Chondrocyte (in vitro differentiated cells): ENCODE measurements at regions not wholly inside any gene's neighbourhood (a gene's known extent, or its start where the extent isn't known, plus 50 kb on each side); places are given as distances from the start of the nearest gene placed in this dataset.
A peak's percentile ranks its signal among the peaks of the same experiment; 100 is the strongest.

ENCODE experiments used
- DNase-seq: peaks from one replicate; pipeline ENCODE4 v3.0.0; 2021; ENCODE audit warnings: mixed read lengths, low spot score
- H3K27ac Mint-ChIP-seq: one replicate; pipeline ENCODE4 v1.8.0; 2021; ENCODE audit warnings: mild to moderate bottlenecking, moderate library complexity, mixed read lengths; ENCODE audit not compliant: unreplicated experiment
- H3K27me3 Mint-ChIP-seq: 2 replicates; pipeline ENCODE4 v1.8.0; 2021; ENCODE audit warnings: low read depth, mixed read lengths
- H3K36me3 Mint-ChIP-seq: 2 replicates; pipeline ENCODE4 v1.8.0; 2021; ENCODE audit warnings: low read depth, mixed read lengths
- H3K4me1 Mint-ChIP-seq: 2 replicates; pipeline ENCODE4 v1.8.0; 2021; ENCODE audit warnings: low read depth, mild to moderate bottlenecking, mixed read lengths
- H3K4me3 Mint-ChIP-seq: one replicate; pipeline ENCODE4 v1.8.0; 2021; ENCODE audit warnings: mild to moderate bottlenecking, moderate library complexity, mixed read lengths; ENCODE audit not compliant: unreplicated experiment
- H3K9me3 Mint-ChIP-seq: 2 replicates; pipeline ENCODE4 v1.8.0; 2021; ENCODE audit warnings: low read depth, mixed read lengths
- CTCF ChIP-seq: fragments of 200-600 bp; sonication (generic); IDR thresholded peaks from 2 replicates; pipeline ENCODE4 v1.5.0; 2021; ENCODE audit warnings: antibody characterized with exemption, mild to moderate bottlenecking, moderate library complexity

- Mint-ChIP-seq H3K27ac (no peak overlapping the region), H3K4me3 (no peak overlapping the region), H3K36me3 (no peaks in the 10 kb centered on the region), H3K4me1 (no peaks in the 10 kb centered on the region), H3K27me3 (peaks cover 30% of the 10 kb centered on the region), H3K9me3 (no peaks in the 10 kb centered on the region)
- no peak for TF ChIP-seq CTCF
- no peak for DNase-seq
Measured at GRCh38 chr6:169982461-169983386, 231.3 kb downstream of the ERMARD start.

- Mint-ChIP-seq H3K36me3 (no peaks in the 10 kb centered on the region), H3K27ac (no peak overlapping the region), H3K27me3 (peaks cover 37% of the 10 kb centered on the region), H3K4me3 (no peak overlapping the region), H3K4me1 (no peaks in the 10 kb centered on the region), H3K9me3 (no peaks in the 10 kb centered on the region)
- no peak for TF ChIP-seq CTCF
- no peak for DNase-seq
Measured at GRCh38 chr6:169981969-169982368, 230.5 kb downstream of the ERMARD start.

- Mint-ChIP-seq H3K27ac (no peak overlapping the region), H3K36me3 (no peaks in the 10 kb centered on the region), H3K4me1 (no peaks in the 10 kb centered on the region), H3K4me3 (no peak overlapping the region), H3K27me3 (peaks cover 40% of the 10 kb centered on the region), H3K9me3 (no peaks in the 10 kb centered on the region)
- DNase-seq = no peak
- no peak for TF ChIP-seq CTCF
Measured at GRCh38 chr6:169981568-169981967, 230.1 kb downstream of the ERMARD start.

- H3K27ac Mint-ChIP-seq = no peak overlapping the region
- TF ChIP-seq CTCF = no peak
- no peaks in the 10 kb centered on the region for H3K36me3 Mint-ChIP-seq
- DNase-seq = no peak
- no peak overlapping the region for H3K4me3 Mint-ChIP-seq
- no peaks in the 10 kb centered on the region for H3K9me3 Mint-ChIP-seq
- peaks cover 40% of the 10 kb centered on the region for H3K27me3 Mint-ChIP-seq
- no peaks in the 10 kb centered on the region for H3K4me1 Mint-ChIP-seq
Measured at GRCh38 chr6:169980826-169981450, 229.5 kb downstream of the ERMARD start.

GRCh38 chr6:169979873-169980432, 228.5 kb downstream of the ERMARD start:
- Mint-ChIP-seq H3K9me3 (no peaks in the 10 kb centered on the region), H3K4me1 (no peaks in the 10 kb centered on the region), H3K36me3 (no peaks in the 10 kb centered on the region), H3K4me3 (no peak overlapping the region), H3K27ac (no peak overlapping the region), H3K27me3 (peaks cover 35% of the 10 kb centered on the region)
- TF ChIP-seq CTCF = no peak
- peak; percentile 70 for DNase-seq
